K562 (cell line): ENCODE measurements at regions not wholly inside any gene's neighbourhood (a gene's known extent, or its start where the extent isn't known, plus 50 kb on each side); places are given as distances from the start of the nearest gene placed in this dataset.

ENCODE experiments used
- ATAC-seq: fragments of 200-7000 bp; cut with Tn5 transposase; 3 replicates; pipeline ENCODE4 v1.9.1; 2020; ENCODE audit warnings: moderate library complexity
- BruUV-seq: library from RNA; stranded (reverse); fragments of 400-500 nt; replicated peaks from 2 replicates; lab custom pipeline; 2021; lab: Mats Ljungman, UMichigan
- CTCF ChIA-PET: fragments of 300-600 bp; formaldehyde crosslinking; extraction: SDS; loops from one replicate; lab custom pipeline; 2021; ENCODE audit warnings: low intra/inter-chr PET ratio; lab: Yijun Ruan, JAX
- POLR2A ChIA-PET: fragments of 300-600, 350-650 bp; sonication (Branson Sonifier 250); formaldehyde crosslinking; extraction: SDS; loops from one replicate; lab custom pipeline; 2021; ENCODE audit warnings: antibody characterized with exemption, inconsistent platforms; lab: Yijun Ruan, JAX
- DNase-seq, 4 experiments: peaks; one replicate each; pipeline versions ENCODE4 v3.0.0 to v3.0.0-alpha.2; 2011 to 2018; ENCODE audit warnings: low spot score in 3 of 4, mixed read lengths in 3 of 4; ENCODE audit errors: extremely low read depth in 1 of 4
- FAIRE-seq: peaks from 2 replicates; lab custom pipeline; 2011; peaks lifted over from hg19 to GRCh38; lab: Jason Lieb, UNC
- H2AFZ ChIP-seq: 2 replicates; pipeline ENCODE4 v1.6.0; 2011; ENCODE audit warnings: low read depth, low read length, control low read depth, inconsistent platforms
- H3K27ac ChIP-seq: fragments of 200-600 bp; 3 replicates; pipeline ENCODE4 v1.8.0; 2011; ENCODE audit warnings: low read depth, mild to moderate bottlenecking, control low read depth, inconsistent platforms, low read length, moderate library complexity, mixed read lengths; ENCODE audit errors: extremely low read depth
- H3K27me3 ChIP-seq, 2 experiments: fragments of 300-600 bp in 1 of 2; 2 replicates in 1 of 2; 3 replicates in 1 of 2; pipeline versions ENCODE4 v1.6.0 to v1.8.0; 2011; ENCODE audit warnings: inconsistent platforms in 2 of 2, low read length in 2 of 2, mild to moderate bottlenecking in 1 of 2, mixed read lengths in 1 of 2, moderate library complexity in 1 of 2; ENCODE audit not compliant: control insufficient read depth in 2 of 2, insufficient read depth in 2 of 2
- H3K36me3 ChIP-seq: fragments of 300-600 bp; 3 replicates; pipeline ENCODE4 v1.8.0; 2011; ENCODE audit warnings: mild to moderate bottlenecking, low read length, inconsistent platforms; ENCODE audit not compliant: control insufficient read depth, insufficient read depth
- H3K4me1 ChIP-seq, 2 experiments: fragments of 200-600 bp in 1 of 2; replicated peaks in 1 of 2; 2 replicates in 1 of 2; 3 replicates in 1 of 2; pipeline versions ENCODE4 v1.5.1 to v1.8.0; 2011; ENCODE audit warnings: inconsistent platforms in 2 of 2, low read length in 2 of 2, mild to moderate bottlenecking in 1 of 2, mixed read lengths in 1 of 2, moderate library complexity in 1 of 2; ENCODE audit not compliant: control insufficient read depth in 2 of 2, insufficient read depth in 2 of 2
- H3K4me2 ChIP-seq: 2 replicates; pipeline ENCODE4 v1.6.1; 2011; ENCODE audit warnings: low read length, control low read depth, inconsistent platforms, mixed read lengths; ENCODE audit not compliant: insufficient read depth
- H3K4me3 ChIP-seq: fragments of 200-600 bp; sonication (generic), shearing (Covaris generic); 2 replicates; pipeline ENCODE4 v1.5.1; 2016; ENCODE audit warnings: control low read depth, inconsistent platforms
- H3K79me2 ChIP-seq: fragments of 200-600 bp; 3 replicates; pipeline ENCODE4 v1.8.0; 2011; ENCODE audit warnings: low read length, inconsistent platforms; ENCODE audit not compliant: control insufficient read depth, insufficient read depth
- H3K9ac ChIP-seq, 2 experiments: 2 replicates each; pipeline versions ENCODE4 v1.6.0 to v1.6.1; 2011; ENCODE audit warnings: low read depth in 2 of 2, low read length in 2 of 2, control low read depth in 1 of 2, inconsistent platforms in 1 of 2, mild to moderate bottlenecking in 1 of 2, mixed read lengths in 1 of 2; ENCODE audit not compliant: insufficient read depth in 1 of 2
- H3K9me1 ChIP-seq: one replicate; pipeline ENCODE4 v1.6.0; 2011; ENCODE audit warnings: inconsistent platforms, mild to moderate bottlenecking, low read length, moderate library complexity; ENCODE audit not compliant: control insufficient read depth, insufficient read depth
- H3K9me3 ChIP-seq: replicated peaks from 2 replicates; pipeline ENCODE4 v1.5.1; 2011; ENCODE audit warnings: low read depth, low read length, inconsistent platforms; ENCODE audit not compliant: control insufficient read depth, insufficient read depth
- H4K20me1 ChIP-seq: replicated peaks from 2 replicates; pipeline ENCODE4 v1.6.1; 2011; ENCODE audit warnings: low read length, inconsistent platforms, mixed read lengths; ENCODE audit not compliant: control insufficient read depth, insufficient read depth
- ATF7 ChIP-seq: fragments of 450-650 bp; IDR thresholded peaks from 2 replicates; pipeline ENCODE4 v1.7.1; 2014; ENCODE audit warnings: mild to moderate bottlenecking, moderate library complexity
- CHCHD3 ChIP-seq: fragments of 250-450 bp; sonication (Bioruptor Pico); IDR thresholded peaks from 2 replicates; pipeline ENCODE4 v2.1.2; 2022; ENCODE audit warnings: mild to moderate bottlenecking
- CHD2 ChIP-seq: IDR thresholded peaks from 2 replicates; pipeline ENCODE4 v1.6.1; 2011; ENCODE audit warnings: low read depth, low read length
- FOS ChIP-seq: IDR thresholded peaks from 3 replicates; pipeline ENCODE4 v1.6.1; 2011; ENCODE audit not compliant: insufficient read length; ENCODE audit errors: extremely low read depth
- FOXA1 ChIP-seq: fragments of 450-650 bp; IDR thresholded peaks from 2 replicates; pipeline ENCODE4 v1.6.1; 2016; ENCODE audit warnings: mild to moderate bottlenecking, borderline replicate concordance
- HNRNPUL1 ChIP-seq: fragments of 200-400 bp; formaldehyde crosslinking; IDR thresholded peaks from 2 replicates; pipeline ENCODE4 v1.6.1; 2017; ENCODE audit warnings: low read length
- PREB ChIP-seq: sonication (generic); formaldehyde crosslinking; IDR thresholded peaks from 2 replicates; pipeline ENCODE4 v1.8.1; 2023; ENCODE audit warnings: mild to moderate bottlenecking, missing genetic modification reagents
- RFX1 ChIP-seq: fragments of 450-650 bp; IDR thresholded peaks from 2 replicates; pipeline ENCODE4 v1.6.1; 2016; ENCODE audit warnings: mild to moderate bottlenecking, moderate library complexity
- SNIP1 ChIP-seq: fragments of 450-650 bp; IDR thresholded peaks from 2 replicates; pipeline ENCODE4 v1.7.1; 2017; ENCODE audit warnings: low read depth, mild to moderate bottlenecking
- TCF3 ChIP-seq: sonication (generic); formaldehyde crosslinking; IDR thresholded peaks from 2 replicates; pipeline ENCODE4 v1.4.0; 2020; ENCODE audit warnings: mild to moderate bottlenecking, missing genetic modification reagents
- TSHZ1 ChIP-seq: fragments of 250-450 bp; sonication (Bioruptor Pico); IDR thresholded peaks from 2 replicates; pipeline ENCODE4 v1.4.0; 2020; ENCODE audit warnings: mild to moderate bottlenecking, moderate library complexity
- USF2 ChIP-seq: sonication (generic); formaldehyde crosslinking; IDR thresholded peaks from 2 replicates; pipeline ENCODE4 v1.5.0; 2020; ENCODE audit warnings: missing genetic modification reagents
- ZNF347 ChIP-seq: fragments of 450-650 bp; formaldehyde crosslinking; IDR thresholded peaks from 2 replicates; pipeline ENCODE4 v1.4.0; 2020; ENCODE audit warnings: low read depth, mild to moderate bottlenecking, moderate library complexity
- WGBS: fragments of 100-300 bp; shearing (Covaris generic); methylation state at CpG from one replicate; pipeline ENCODE4 v1.1.6; 2016; ENCODE audit warnings: low coverage, mixed read lengths; ENCODE audit not compliant: insufficient coverage; ENCODE audit errors: missing lambda C conversion rate; 5-methylcytosine and 5-hydroxymethylcytosine counted together
- in situ Hi-C: fragments of 300-500 bp; cut with MboI; formaldehyde crosslinking; loops from 4 replicates; pipeline ENCODE4 v1.15.0; 2018; ENCODE audit warnings: inconsistent platforms, mixed read lengths
- intact Hi-C: fragments of 100-400 bp; cut with micrococcal nuclease; formaldehyde crosslinking; loops from 2 replicates; pipeline ENCODE4 v1.14.2; 2022

GRCh38 chr5:2670940-2671339 lies 80.5 kb downstream of the IRX2 start:
- Histone ChIP-seq H3K4me3 (no peak overlapping the region), H3K4me2 (no peak overlapping the region), H3K9me3 (no peaks in the 10 kb centered on the region), H3K9ac (no peak overlapping the region), H4K20me1 (0 out of 2 replicates have a peak, but pooled peaks cover 3% of the 10 kb centered on the region), H3K27me3 (peaks cover 6 to 41% of the 10 kb centered on the region in 2 experiments; a peak in 4 of 5 replicates), H3K9me1 (no peaks in the 10 kb centered on the region), H2AFZ (no peak overlapping the region), H3K27ac (no peak overlapping the region), H3K36me3 (no peaks in the 10 kb centered on the region), H3K4me1 (no peaks in the 10 kb centered on the region), H3K79me2 (no peaks in the 10 kb centered on the region)
- no TSS peak for BruUV-seq
- no peak for FAIRE-seq
- CTCF ChIA-PET, result no interaction called here
- WGBS, result under 1% methylated on average over 14 of the region's 14 CpGs
- POLR2A ChIA-PET, result no interaction called here
- in situ Hi-C loops (no loop called here), intact Hi-C loops (no loop called here)
- no peak for DNase-seq
- ATAC-seq, result no peak; the same call in 2 of the 3 replicates
- no peak for TF ChIP-seq FOXA1
- TF ChIP-seq ATF7, result no peak
- TF ChIP-seq CHCHD3 (CRISPR knock-in tag), result no peak
- TF ChIP-seq TCF3, result no peak
- TF ChIP-seq SNIP1, result no peak
- TF ChIP-seq USF2 (CRISPR knock-in tag), result no peak
- no peak for TF ChIP-seq TSHZ1
- no peak for TF ChIP-seq CHD2
- no peak for TF ChIP-seq ZNF347 (CRISPR knock-in tag)
- TF ChIP-seq FOS, result no peak
- no peak for TF ChIP-seq PREB (CRISPR knock-in tag)
- TF ChIP-seq HNRNPUL1, result no peak
- TF ChIP-seq RFX1, result no peak
